ENCODE measurements at regions not wholly inside any gene's neighbourhood (a gene's known extent, or its start where the extent isn't known, plus 50 kb on each side); places are given as distances from the start of the nearest gene placed in this dataset.

DNA sequence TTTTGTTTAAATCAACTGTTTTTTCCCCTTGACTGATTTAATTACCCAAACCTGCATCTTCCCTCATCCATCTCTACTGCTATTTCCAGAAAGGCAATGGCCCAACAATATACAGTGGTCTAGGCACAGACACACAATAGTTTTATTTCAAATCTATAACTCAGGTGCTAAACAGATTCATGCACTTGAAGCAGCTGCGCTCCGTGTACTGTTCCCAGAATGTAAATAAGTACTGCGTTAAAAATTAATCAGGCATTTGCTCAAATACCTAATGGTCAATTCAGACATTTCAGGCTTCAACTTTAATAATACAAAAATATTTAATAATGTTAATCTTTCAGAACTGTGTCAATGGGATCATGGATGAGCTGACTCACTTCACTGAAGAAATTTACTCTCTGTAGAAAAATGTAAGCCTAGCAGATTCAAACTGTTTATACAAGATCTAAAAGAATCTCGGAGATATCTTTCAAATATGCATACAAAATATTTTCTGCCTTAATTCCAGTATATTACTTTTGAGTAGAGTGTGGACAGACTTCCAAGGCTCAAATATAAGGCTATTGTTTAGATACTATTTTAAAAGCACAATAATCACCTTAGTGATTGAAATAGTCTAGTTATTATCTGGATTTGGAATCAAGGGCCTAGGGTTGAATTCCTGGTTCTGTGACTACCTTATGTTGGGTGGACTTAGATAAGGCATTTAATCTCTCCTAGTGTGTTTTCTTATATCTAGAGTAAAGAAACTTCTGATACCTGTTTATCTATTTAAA, 97.4 kb upstream of the PSMD7 start:
- CTCF ChIA-PET (ENCODE audit: partially characterized antibody): interaction anchor here (0.7 kb wide), 1 partner anchor 9 kb away, joined by 3 read pairs; no protein-coding TSS in a partner anchor
- WGBS, 2 experiments (ENCODE audit: extremely low coverage in 1 of 2, insufficient coverage in 1 of 2, insufficient read length in 1 of 2, insufficient replicate concordance in 2 of 2, low coverage in 1 of 2, low lambda C conversion rate in 2 of 2, missing lambda C conversion rate in 1 of 2): 92% methylated on average over 4 of the region's 4 CpGs; no CpG with 5 or more reads in 1 of the 2 experiments
- POLR2A ChIA-PET (ENCODE audit: partially characterized antibody): no interaction called here
- no peak for TF ChIP-seq GTF2F1 (IDR thresholded peaks at IDR 0.05; ENCODE audit: borderline replicate concordance, low read depth, low read length)
- no peak for TF ChIP-seq SIX5 (IDR thresholded peaks at IDR 0.05; ENCODE audit: low read depth, low read length)
- TF ChIP-seq ATF3 (IDR thresholded peaks at IDR 0.05; ENCODE audit: insufficient read depth, low read depth, low read length): no peak
- TF ChIP-seq SP1 (IDR thresholded peaks at IDR 0.05; ENCODE audit: low read depth, low read length): no peak
- TF ChIP-seq MAFK (IDR thresholded peaks at IDR 0.05; ENCODE audit: low read depth, low read length): no peak
- TF ChIP-seq NANOG (IDR thresholded peaks at IDR 0.05; ENCODE audit: insufficient read depth, low read depth, low read length, poor library complexity, severe bottlenecking): no peak
- TF ChIP-seq FOSL1 (IDR thresholded peaks at IDR 0.05; ENCODE audit: insufficient read depth, low read depth, low read length): no peak
- no peak for TF ChIP-seq KDM1A (IDR thresholded peaks at IDR 0.05; ENCODE audit: borderline replicate concordance, low read length)
- TF ChIP-seq MAX (IDR thresholded peaks at IDR 0.05): no peak
- no peak for TF ChIP-seq TAF7 (optimal IDR thresholded peaks at IDR 0.05; ENCODE audit: borderline replicate concordance, low read depth, low read length)
- TF ChIP-seq RFX5 (IDR thresholded peaks at IDR 0.05; ENCODE audit: borderline replicate concordance, low read depth, low read length): no peak
- no peak for TF ChIP-seq POU5F1 (IDR thresholded peaks at IDR 0.05; ENCODE audit: low read depth, low read length)
- no peak for TF ChIP-seq TAF1 (IDR thresholded peaks at IDR 0.05; ENCODE audit: low read depth, low read length)

More for the DNA sequence above, 97.4 kb upstream of the PSMD7 start:
- H3K4me3 ChIP-seq (ENCODE audit: extremely low read depth in 1 of 4, insufficient read depth in 2 of 4, low read depth in 3 of 4, low read length in 4 of 4): no peak overlapping the region
- H4K20me1 ChIP-seq (replicated peaks in 1 of 2; ENCODE audit: control insufficient read depth in 1 of 2, insufficient read depth in 2 of 2, low read length in 2 of 2): no peaks in the 10 kb centered on the region
- H3K79me1 ChIP-seq (ENCODE audit: low read depth, low read length): no peaks in the 10 kb centered on the region
- no peak overlapping the region for H4K8ac ChIP-seq (ENCODE audit: extremely low read depth, insufficient read depth, low read length)
- H3K23ac ChIP-seq (ENCODE audit: insufficient read length): no peak overlapping the region
- H4K5ac ChIP-seq (ENCODE audit: insufficient read length, low read depth, low read length): no peak overlapping the region
- H3K9me3 ChIP-seq (ENCODE audit: insufficient read depth in 2 of 2, low read depth in 1 of 2, low read length in 1 of 2): no peaks in the 10 kb centered on the region
- H3K18ac ChIP-seq (ENCODE audit: extremely low read depth, low read length): no peak overlapping the region
- H2BK12ac ChIP-seq (ENCODE audit: low read depth, low read length): no peak overlapping the region
- no peak overlapping the region for H2BK5ac ChIP-seq (ENCODE audit: low read depth, low read length)
- H3K4me2 ChIP-seq (ENCODE audit: insufficient read depth in 1 of 2, low read depth in 2 of 2, low read length in 2 of 2): no peak overlapping the region
- H3K4ac ChIP-seq (replicated peaks; ENCODE audit: insufficient read length, low read depth, low read length): no peak overlapping the region
- H3K4me1 ChIP-seq (replicated peaks in 1 of 4; ENCODE audit: control insufficient read depth in 3 of 4, insufficient read depth in 4 of 4, low read length in 3 of 4): no peaks in the 10 kb centered on the region
- no peak overlapping the region for H3K27ac ChIP-seq (ENCODE audit: low read depth, low read length)
- no peak overlapping the region for H2AFZ ChIP-seq (ENCODE audit: low read length)
- H3K36me3 ChIP-seq (ENCODE audit: control insufficient read depth in 2 of 4, insufficient read depth in 4 of 4, low read length in 3 of 4): no peaks in the 10 kb centered on the region
- no peak overlapping the region for H2BK15ac ChIP-seq (ENCODE audit: low read length)
- no peak overlapping the region for H4K91ac ChIP-seq (replicated peaks; ENCODE audit: insufficient read length, low read length)
- H3K14ac ChIP-seq (ENCODE audit: insufficient read length): no peak overlapping the region
- no peak overlapping the region for H3K56ac ChIP-seq (replicated peaks; ENCODE audit: insufficient read length, low read depth, low read length)
- H2AK5ac ChIP-seq (ENCODE audit: low read depth, low read length): no peak overlapping the region
- FAIRE-seq: no peak
- H3K27me3 ChIP-seq (replicated peaks in 1 of 4; ENCODE audit: control insufficient read depth in 3 of 4, extremely low read depth in 1 of 4, insufficient read depth in 3 of 4, low read length in 3 of 4): no peaks in the 10 kb centered on the region
- no peak overlapping the region for H2BK20ac ChIP-seq (ENCODE audit: low read length)
- no peaks in the 10 kb centered on the region; the same call in 1 of the 2 replicates for H3K23me2 ChIP-seq (ENCODE audit: low read depth, low read length)
- no peak overlapping the region for H2BK120ac ChIP-seq (replicated peaks; ENCODE audit: low read depth, low read length)
- H3K9ac ChIP-seq (replicated peaks in 1 of 4; ENCODE audit: extremely low read depth in 1 of 4, low read depth in 3 of 4, low read length in 3 of 4): no peak overlapping the region
- no peak for DNase-seq (ENCODE audit: low read depth in 1 of 2, low spot score in 2 of 2)
- no peaks in the 10 kb centered on the region for H3K79me2 ChIP-seq (ENCODE audit: control insufficient read depth in 1 of 2, insufficient read depth in 2 of 2, low read length in 2 of 2)

Data from H1 (cell line).